Endothelial cell of umbilical vein (primary cell): ENCODE measurements at regions not wholly inside any gene's neighbourhood (a gene's known extent, or its start where the extent isn't known, plus 50 kb on each side); places are given as distances from the start of the nearest gene placed in this dataset.

ENCODE experiments used
- BruUV-seq: library from RNA; stranded (reverse); fragments of 400-500 nt; replicated peaks from 2 replicates; lab custom pipeline; 2021; lab: Mats Ljungman, UMichigan
- CTCF ChIA-PET: fragments of 300-600, 350-600 bp; sonication (Branson Sonifier 250); formaldehyde crosslinking; loops from one replicate; lab custom pipeline; 2021; ENCODE audit warnings: antibody characterized with exemption, inconsistent platforms; lab: Charles Lee
- POLR2A ChIA-PET: fragments of 300-600, 350-600 bp; sonication (Branson Sonifier 250); formaldehyde crosslinking; loops from one replicate; lab custom pipeline; 2021; ENCODE audit warnings: antibody characterized with exemption, inconsistent platforms; lab: Charles Lee
- DNase-seq: peaks from one replicate; pipeline ENCODE4 v3.0.0-alpha.2; 2011; ENCODE audit warnings: low read depth, low spot score
- FAIRE-seq: peaks from 2 replicates; lab custom pipeline; 2011; peaks lifted over from hg19 to GRCh38; lab: Jason Lieb, UNC
- H2AFZ ChIP-seq: 2 replicates; pipeline ENCODE4 v1.6.0; 2012; ENCODE audit warnings: low read depth, low read length, control low read depth, inconsistent platforms
- H3K27ac ChIP-seq: 2 replicates; pipeline ENCODE4 v1.5.1; 2011; ENCODE audit warnings: low read depth, mild to moderate bottlenecking, control low read depth, low read length, moderate library complexity; ENCODE audit not compliant: insufficient read depth
- H3K27me3 ChIP-seq, 2 experiments: 2 replicates each; pipeline versions ENCODE4 v1.6.0 to v1.6.1; 2011; ENCODE audit warnings: low read length in 2 of 2, mixed read lengths in 1 of 2; ENCODE audit not compliant: control insufficient read depth in 2 of 2, insufficient read depth in 2 of 2
- H3K36me3 ChIP-seq, 2 experiments: 2 replicates in 1 of 2; 3 replicates in 1 of 2; pipeline ENCODE4 v1.5.1; 2011; ENCODE audit warnings: low read length in 2 of 2, mild to moderate bottlenecking in 1 of 2, moderate library complexity in 1 of 2; ENCODE audit not compliant: control insufficient read depth in 2 of 2, insufficient read depth in 2 of 2; ENCODE audit errors: extremely low read depth in 1 of 2
- H3K4me1 ChIP-seq: 3 replicates; pipeline ENCODE4 v1.5.1; 2011; ENCODE audit warnings: mild to moderate bottlenecking, low read length; ENCODE audit not compliant: control insufficient read depth, insufficient read depth; ENCODE audit errors: extremely low read depth
- H3K4me2 ChIP-seq: 2 replicates; pipeline ENCODE4 v1.6.1; 2011; ENCODE audit warnings: low read length, control low read depth, mixed read lengths; ENCODE audit not compliant: insufficient read depth
- H3K4me3 ChIP-seq, 3 experiments: fragments of 200-600 bp in 1 of 3; sonication (generic), shearing (Covaris generic) in 1 of 3; replicated peaks in 1 of 3; 2 replicates each; pipeline ENCODE4 v1.5.1; 2011 to 2016; ENCODE audit warnings: control low read depth in 3 of 3, low read length in 3 of 3, mild to moderate bottlenecking in 2 of 3, inconsistent platforms in 1 of 3, low read depth in 1 of 3, moderate library complexity in 1 of 3; ENCODE audit not compliant: insufficient read depth in 1 of 3
- H3K79me2 ChIP-seq: 2 replicates; pipeline ENCODE4 v1.6.0; 2012; ENCODE audit warnings: low read length, inconsistent platforms; ENCODE audit not compliant: control insufficient read depth, insufficient read depth
- H3K9ac ChIP-seq: replicated peaks from 2 replicates; pipeline ENCODE3; 2011; ENCODE audit warnings: low read length, control low read depth; ENCODE audit not compliant: insufficient read depth; ENCODE audit errors: extremely low read depth
- H3K9me1 ChIP-seq: replicated peaks from 3 replicates; pipeline ENCODE4 v1.6.0; 2011; ENCODE audit warnings: mild to moderate bottlenecking, low read length; ENCODE audit not compliant: control insufficient read depth, insufficient read depth; ENCODE audit errors: extremely low read depth
- H3K9me3 ChIP-seq: replicated peaks from 2 replicates; pipeline ENCODE4 v1.5.1; 2012; ENCODE audit warnings: low read length, inconsistent platforms; ENCODE audit not compliant: control insufficient read depth, insufficient read depth
- H4K20me1 ChIP-seq: replicated peaks from 2 replicates; pipeline ENCODE3; 2011; ENCODE audit warnings: mild to moderate bottlenecking, low read length; ENCODE audit not compliant: control insufficient read depth, insufficient read depth; ENCODE audit errors: extremely low read depth
- EZH2 ChIP-seq: IDR thresholded peaks from 2 replicates; pipeline ENCODE4 v1.6.1; 2012; ENCODE audit warnings: borderline replicate concordance, low read depth, mild to moderate bottlenecking, moderate library complexity, low read length, inconsistent platforms; ENCODE audit not compliant: severe bottlenecking
- FOS ChIP-seq: IDR thresholded peaks from 2 replicates; pipeline ENCODE4 v1.6.1; 2011; ENCODE audit warnings: mild to moderate bottlenecking, low read length, moderate library complexity, borderline replicate concordance; ENCODE audit not compliant: insufficient read depth
- GATA2 ChIP-seq: IDR thresholded peaks from 2 replicates; pipeline ENCODE4 v1.7.0; 2011; ENCODE audit warnings: low read depth, mild to moderate bottlenecking, moderate library complexity, mixed read lengths, low read length; ENCODE audit not compliant: insufficient read length, insufficient read depth
- JUN ChIP-seq: IDR thresholded peaks from 2 replicates; pipeline ENCODE4 v1.6.1; 2011; ENCODE audit warnings: borderline replicate concordance, low read depth; ENCODE audit not compliant: insufficient read length, insufficient read depth
- MYC ChIP-seq: IDR thresholded peaks from one replicate; pipeline ENCODE4 v1.6.1; 2011; ENCODE audit warnings: mild to moderate bottlenecking, low read depth, low read length
- POLR2A ChIP-seq: IDR thresholded peaks from 2 replicates; pipeline ENCODE4 v1.6.1; 2012; ENCODE audit warnings: low read depth, mild to moderate bottlenecking, control low read depth, low read length
- POLR2AphosphoS5 ChIP-seq: IDR thresholded peaks from 2 replicates; pipeline ENCODE4 v1.6.1; 2012; ENCODE audit warnings: low read depth, mild to moderate bottlenecking, control low read depth, low read length, moderate library complexity; ENCODE audit not compliant: insufficient read depth
- dilution Hi-C: fragments of 300-500 bp; cut with MboI; formaldehyde crosslinking; loops from one replicate; pipeline ENCODE4 v1.15.0; 2019; ENCODE audit warnings: low sequenced_read_pairs; ENCODE audit not compliant: extremely low pct_ligation_motif_present
- intact Hi-C: fragments of 100-400 bp; cut with micrococcal nuclease; formaldehyde crosslinking; loops from one replicate; pipeline ENCODE4 v1.10.0; 2022
- TF ChIP-seq, protein P1 (sequence below): IDR thresholded peaks from 2 replicates; pipeline ENCODE4 v1.6.1; 2011; ENCODE audit not compliant: insufficient read depth, insufficient read length
- TF ChIP-seq, protein P2 (sequence below), 2 donors: IDR thresholded peaks; 1 replicate in 1 of 2; 2 replicates in 1 of 2; pipeline ENCODE4 v1.5.1; 2011; ENCODE audit warnings: low read length in 2 of 2, mild to moderate bottlenecking in 2 of 2, moderate library complexity in 2 of 2, control low read depth in 1 of 2, inconsistent platforms in 1 of 2, low read depth in 1 of 2; ENCODE audit not compliant: insufficient read depth in 1 of 2; ENCODE audit errors: extremely low read depth in 1 of 2

DNA sequence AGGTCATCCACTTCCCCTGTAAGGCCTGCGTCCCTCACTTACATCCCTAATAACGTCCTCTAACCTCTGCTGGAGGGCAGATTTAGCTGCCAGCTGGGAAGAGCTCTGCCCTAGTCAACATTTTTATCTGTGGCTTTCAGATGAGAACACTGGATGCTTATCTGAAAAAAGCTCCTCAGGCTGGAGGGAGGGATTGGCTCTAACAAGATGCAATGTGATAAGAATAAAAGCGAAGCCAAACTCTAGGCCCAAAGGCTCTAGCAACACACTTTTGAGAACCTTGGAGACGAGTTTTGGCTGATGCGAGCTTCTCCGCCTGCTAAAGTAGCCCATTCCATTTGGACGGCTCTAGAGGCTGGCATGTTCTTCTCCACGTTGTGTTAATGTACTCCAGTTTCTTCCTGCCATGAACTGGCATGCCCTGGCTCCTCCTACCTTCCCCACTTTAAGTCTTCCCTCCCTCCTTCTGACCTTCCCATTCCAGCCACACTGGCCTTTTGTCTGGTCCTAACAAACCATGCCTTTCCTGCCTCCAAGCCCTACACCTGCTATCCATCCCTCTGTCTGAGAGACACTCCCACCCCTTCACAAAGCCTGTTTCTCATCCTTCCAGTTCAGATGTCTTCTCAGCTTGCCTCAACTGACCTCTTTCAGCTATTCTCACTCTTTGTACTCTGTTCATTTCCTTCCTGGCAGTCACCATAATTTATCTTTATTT is 62.5 kb upstream of the ATRNL1 start:
- Histone ChIP-seq H3K27ac (no peak overlapping the region), H3K9me1 (no peaks in the 10 kb centered on the region), H3K4me1 (no peaks in the 10 kb centered on the region), H3K79me2 (no peaks in the 10 kb centered on the region), H4K20me1 (no peaks in the 10 kb centered on the region), H3K9me3 (no peaks in the 10 kb centered on the region), H3K27me3 (no peaks in the 10 kb centered on the region), H2AFZ (no peak overlapping the region), H3K4me2 (no peak overlapping the region), H3K4me3 (no peak overlapping the region), H3K9ac (no peak overlapping the region), H3K36me3 (no peaks in the 10 kb centered on the region)
- DNase-seq (no peak), FAIRE-seq (no peak)
- CTCF ChIA-PET = no interaction called here
- BruUV-seq = no TSS peak
- intact Hi-C loops = no loop called here
- dilution Hi-C loops = no loop called here
- POLR2A ChIA-PET = no interaction called here
- TF ChIP-seq, protein P1, sequence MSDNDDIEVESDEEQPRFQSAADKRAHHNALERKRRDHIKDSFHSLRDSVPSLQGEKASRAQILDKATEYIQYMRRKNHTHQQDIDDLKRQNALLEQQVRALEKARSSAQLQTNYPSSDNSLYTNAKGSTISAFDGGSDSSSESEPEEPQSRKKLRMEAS = no peak
- TF ChIP-seq FOS = no peak
- TF ChIP-seq JUN = no peak
- no peak for TF ChIP-seq GATA2
- TF ChIP-seq, protein P2, sequence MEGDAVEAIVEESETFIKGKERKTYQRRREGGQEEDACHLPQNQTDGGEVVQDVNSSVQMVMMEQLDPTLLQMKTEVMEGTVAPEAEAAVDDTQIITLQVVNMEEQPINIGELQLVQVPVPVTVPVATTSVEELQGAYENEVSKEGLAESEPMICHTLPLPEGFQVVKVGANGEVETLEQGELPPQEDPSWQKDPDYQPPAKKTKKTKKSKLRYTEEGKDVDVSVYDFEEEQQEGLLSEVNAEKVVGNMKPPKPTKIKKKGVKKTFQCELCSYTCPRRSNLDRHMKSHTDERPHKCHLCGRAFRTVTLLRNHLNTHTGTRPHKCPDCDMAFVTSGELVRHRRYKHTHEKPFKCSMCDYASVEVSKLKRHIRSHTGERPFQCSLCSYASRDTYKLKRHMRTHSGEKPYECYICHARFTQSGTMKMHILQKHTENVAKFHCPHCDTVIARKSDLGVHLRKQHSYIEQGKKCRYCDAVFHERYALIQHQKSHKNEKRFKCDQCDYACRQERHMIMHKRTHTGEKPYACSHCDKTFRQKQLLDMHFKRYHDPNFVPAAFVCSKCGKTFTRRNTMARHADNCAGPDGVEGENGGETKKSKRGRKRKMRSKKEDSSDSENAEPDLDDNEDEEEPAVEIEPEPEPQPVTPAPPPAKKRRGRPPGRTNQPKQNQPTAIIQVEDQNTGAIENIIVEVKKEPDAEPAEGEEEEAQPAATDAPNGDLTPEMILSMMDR (IDR thresholded peaks at IDR 0.05; ENCODE audit: extremely low read depth in 1 of 2, insufficient read depth in 1 of 2, low read depth in 1 of 2, low read length in 2 of 2) = no peak
- no peak for TF ChIP-seq EZH2
- TF ChIP-seq POLR2A = no peak
- no peak for TF ChIP-seq POLR2AphosphoS5
- no peak for TF ChIP-seq MYC
